Gastroesophageal sphincter (tissue), 4 donors: ENCODE measurements at regions not wholly inside any gene's neighbourhood (a gene's known extent, or its start where the extent isn't known, plus 50 kb on each side); places are given as distances from the start of the nearest gene placed in this dataset.

Experiments
- ATAC-seq: fragments of 150-250 bp; one replicate; pipeline ENCODE4 v1.9.1; 2016; ENCODE audit warnings: mild to moderate bottlenecking, moderate library complexity
- H3K27ac ChIP-seq, 4 donors: fragments of 200-600 bp; sonication (generic) in 3 of 4; 1 replicate in 3 of 4; 2 replicates in 1 of 4; pipeline ENCODE4 v1.5.1; 2016 to 2019
- H3K27me3 ChIP-seq: fragments of 200-600 bp; sonication (generic); one replicate; pipeline ENCODE4 v1.5.1; 2019
- H3K36me3 ChIP-seq, 2 donors: fragments of 200-600 bp; sonication (generic); one replicate each; pipeline ENCODE4 v1.5.1; 2019; ENCODE audit warnings: control low read depth in 1 of 2
- H3K4me1 ChIP-seq, 3 donors: fragments of 200-600 bp; sonication (generic); 1 replicate in 2 of 3; 2 replicates in 1 of 3; pipeline ENCODE4 v1.5.1; 2016 to 2019; ENCODE audit warnings: control low read depth in 2 of 3
- H3K4me3 ChIP-seq, 2 donors: fragments of 200-600 bp; sonication (generic); one replicate each; pipeline ENCODE4 v1.5.1; 2019; ENCODE audit warnings: mild to moderate bottlenecking in 1 of 2, moderate library complexity in 1 of 2
- H3K9me3 ChIP-seq, 3 donors: fragments of 200-600 bp; sonication (generic); one replicate each; pipeline ENCODE4 v1.5.1; 2017 to 2019; ENCODE audit warnings: control low read depth in 2 of 3
- EP300 ChIP-seq: sonication (generic); formaldehyde crosslinking; IDR thresholded peaks from one replicate; pipeline ENCODE4 v1.6.1; 2017; ENCODE audit warnings: antibody characterized with exemption, mild to moderate bottlenecking
- POLR2A ChIP-seq, 2 donors: fragments of 450-650 bp; IDR thresholded peaks; one replicate each; pipeline ENCODE4 v1.6.1; 2017; ENCODE audit warnings: antibody characterized with exemption in 2 of 2, mild to moderate bottlenecking in 2 of 2, moderate library complexity in 1 of 2
- POLR2AphosphoS5 ChIP-seq: sonication (generic); formaldehyde crosslinking; IDR thresholded peaks from one replicate; pipeline ENCODE4 v1.6.1; 2017; ENCODE audit warnings: antibody characterized with exemption
- WGBS, 2 donors: methylation state at CpG; one replicate each; pipeline ENCODE4 v1.1.5; 2018; ENCODE audit warnings: low coverage in 1 of 2; 5-methylcytosine and 5-hydroxymethylcytosine counted together
- TF ChIP-seq, protein P1 (sequence below), 4 experiments: fragments of 200-600 bp in 2 of 4; fragments of 450-650 bp in 2 of 4; sonication (generic) in 1 of 4; IDR thresholded peaks; one replicate each; pipeline ENCODE4 v1.5.1; 2017 to 2019; ENCODE audit warnings: antibody characterized with exemption in 4 of 4, mild to moderate bottlenecking in 2 of 4, moderate library complexity in 2 of 4

DNA sequence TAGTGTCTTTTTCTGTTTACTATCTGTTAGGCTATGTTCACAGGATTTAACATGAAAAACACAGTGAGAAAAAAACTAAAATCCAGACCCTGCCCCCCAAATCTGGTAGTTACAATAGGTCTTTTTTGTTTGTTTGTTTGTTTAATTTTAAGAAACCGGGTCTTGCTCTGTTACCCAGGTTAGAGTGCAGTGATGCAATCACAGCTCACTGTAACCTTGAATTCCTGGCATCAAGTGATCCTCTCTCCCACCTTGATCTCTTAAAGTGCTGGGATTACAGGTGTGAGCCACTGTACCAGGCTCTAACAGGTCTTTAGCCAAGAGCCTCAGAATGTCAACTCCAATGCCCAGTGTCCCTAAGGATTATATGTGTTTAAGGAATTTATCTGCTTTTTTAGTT, 88.0 kb upstream of the GOLIM4 start:
- ATAC-seq, result no peak
- Histone ChIP-seq H3K4me1 (peaks cover 0 to 11% (median 0%) of the 10 kb centered on the region in 3 donors), H3K27ac (no peak overlapping the region), H3K4me3 (no peak overlapping the region), H3K27me3 (no peaks in the 10 kb centered on the region), H3K9me3 (no peaks in the 10 kb centered on the region), H3K36me3 (no peaks in the 10 kb centered on the region)
- 60 to 71% methylated on average over 1 of the region's 1 CpG for WGBS, 2 donors
- no peak for TF ChIP-seq EP300
- TF ChIP-seq, protein P1, sequence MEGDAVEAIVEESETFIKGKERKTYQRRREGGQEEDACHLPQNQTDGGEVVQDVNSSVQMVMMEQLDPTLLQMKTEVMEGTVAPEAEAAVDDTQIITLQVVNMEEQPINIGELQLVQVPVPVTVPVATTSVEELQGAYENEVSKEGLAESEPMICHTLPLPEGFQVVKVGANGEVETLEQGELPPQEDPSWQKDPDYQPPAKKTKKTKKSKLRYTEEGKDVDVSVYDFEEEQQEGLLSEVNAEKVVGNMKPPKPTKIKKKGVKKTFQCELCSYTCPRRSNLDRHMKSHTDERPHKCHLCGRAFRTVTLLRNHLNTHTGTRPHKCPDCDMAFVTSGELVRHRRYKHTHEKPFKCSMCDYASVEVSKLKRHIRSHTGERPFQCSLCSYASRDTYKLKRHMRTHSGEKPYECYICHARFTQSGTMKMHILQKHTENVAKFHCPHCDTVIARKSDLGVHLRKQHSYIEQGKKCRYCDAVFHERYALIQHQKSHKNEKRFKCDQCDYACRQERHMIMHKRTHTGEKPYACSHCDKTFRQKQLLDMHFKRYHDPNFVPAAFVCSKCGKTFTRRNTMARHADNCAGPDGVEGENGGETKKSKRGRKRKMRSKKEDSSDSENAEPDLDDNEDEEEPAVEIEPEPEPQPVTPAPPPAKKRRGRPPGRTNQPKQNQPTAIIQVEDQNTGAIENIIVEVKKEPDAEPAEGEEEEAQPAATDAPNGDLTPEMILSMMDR (IDR thresholded peaks at IDR 0.05), result no peak
- TF ChIP-seq POLR2A (IDR thresholded peaks at IDR 0.05), result no peak
- no peak for TF ChIP-seq POLR2AphosphoS5

DNA sequence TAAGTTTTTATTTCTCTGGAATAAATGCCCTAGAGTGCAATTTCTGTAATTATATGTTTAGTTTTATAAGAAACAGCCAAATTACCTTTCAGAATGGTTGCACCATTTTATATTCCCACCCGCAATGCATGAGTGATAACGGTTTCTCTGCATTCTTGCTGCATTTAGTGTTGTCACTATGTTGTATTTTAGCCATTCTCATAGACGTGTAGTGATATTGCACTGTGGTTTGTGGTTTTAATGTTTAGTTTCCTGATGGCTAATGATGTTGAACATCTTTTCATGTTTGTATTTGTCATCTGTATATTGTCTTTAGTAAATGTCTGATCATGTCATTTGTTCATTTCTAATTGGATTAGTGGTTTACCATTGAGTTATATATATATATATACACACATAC, 73.0 kb upstream of the GOLIM4 start:
- no peaks in the 10 kb centered on the region for H3K36me3 ChIP-seq
- TF ChIP-seq POLR2A (IDR thresholded peaks at IDR 0.05), result no peak
- TF ChIP-seq, protein P1 (IDR thresholded peaks at IDR 0.05), result no peak
- no peak for TF ChIP-seq EP300
- TF ChIP-seq POLR2AphosphoS5, result no peak
- H3K27ac ChIP-seq, result no peak overlapping the region
- H3K9me3 ChIP-seq, result no peaks in the 10 kb centered on the region
- no peak for ATAC-seq
- H3K27me3 ChIP-seq, result no peaks in the 10 kb centered on the region
- WGBS, 2 donors, result 74 to 81% methylated on average over 3 of the region's 3 CpGs
- H3K4me1 ChIP-seq, result peaks cover 0 to 4% (median 0%) of the 10 kb centered on the region in 3 donors
- no peak overlapping the region for H3K4me3 ChIP-seq

DNA sequence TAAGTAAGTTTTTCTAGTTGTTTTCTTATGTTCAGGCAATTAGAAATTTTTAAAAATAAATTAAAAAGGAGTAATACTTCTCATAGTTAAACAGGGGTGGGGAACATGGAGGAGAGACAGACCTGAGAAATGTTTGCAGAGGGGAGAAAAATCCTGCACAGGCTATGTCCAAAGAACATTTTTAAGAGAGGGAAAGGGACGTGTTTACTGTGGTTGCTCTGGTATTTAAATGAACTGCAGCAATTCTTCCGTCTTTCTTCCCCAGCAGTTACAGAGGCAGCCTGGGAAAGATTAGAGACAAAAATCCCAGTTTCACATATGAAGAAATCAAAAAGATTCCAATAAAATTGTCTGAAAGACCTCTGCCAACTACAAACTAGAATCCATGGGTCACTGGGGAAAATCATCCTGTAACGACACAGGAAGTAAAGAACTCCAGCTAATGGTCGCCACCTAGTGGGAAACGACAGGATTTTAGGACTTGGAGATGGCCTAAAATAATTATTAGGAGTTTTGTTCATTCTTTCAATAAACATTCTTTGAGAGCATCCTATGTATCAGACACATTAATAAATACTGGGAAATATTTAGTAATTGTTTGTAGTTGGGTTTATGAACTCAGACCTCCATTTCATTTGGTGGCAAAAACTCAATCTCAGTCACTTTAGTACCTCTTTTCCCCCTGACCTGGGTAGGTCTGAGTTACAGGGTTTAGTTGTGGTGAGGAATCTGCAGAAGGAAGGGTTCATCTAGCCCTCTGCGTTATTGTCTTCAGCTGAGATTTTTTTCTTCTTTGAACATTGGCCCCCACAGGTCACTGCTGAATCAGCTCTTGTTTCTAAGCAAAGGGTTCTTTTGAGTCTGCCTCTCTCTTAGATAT, 69.9 kb upstream of the GOLIM4 start:
- no peaks in the 10 kb centered on the region for H3K9me3 ChIP-seq
- TF ChIP-seq POLR2A (IDR thresholded peaks at IDR 0.05), result no peak
- TF ChIP-seq, protein P1 (IDR thresholded peaks at IDR 0.05), result peak; percentile 74 to 84 (median 82)
- TF ChIP-seq EP300, result no peak
- H3K27me3 ChIP-seq, result no peaks in the 10 kb centered on the region
- peak; percentile 67 for ATAC-seq
- whole genome bisulfite sequencing, 2 donors, result 7 to 8% methylated on average over 6 of the region's 6 CpGs
- H3K27ac ChIP-seq, result no peak overlapping the region
- H3K36me3 ChIP-seq, result no peaks in the 10 kb centered on the region
- H3K4me3 ChIP-seq, result no peak overlapping the region
- peaks cover 0 to 23% (median 0%) of the 10 kb centered on the region in 3 donors for H3K4me1 ChIP-seq

DNA sequence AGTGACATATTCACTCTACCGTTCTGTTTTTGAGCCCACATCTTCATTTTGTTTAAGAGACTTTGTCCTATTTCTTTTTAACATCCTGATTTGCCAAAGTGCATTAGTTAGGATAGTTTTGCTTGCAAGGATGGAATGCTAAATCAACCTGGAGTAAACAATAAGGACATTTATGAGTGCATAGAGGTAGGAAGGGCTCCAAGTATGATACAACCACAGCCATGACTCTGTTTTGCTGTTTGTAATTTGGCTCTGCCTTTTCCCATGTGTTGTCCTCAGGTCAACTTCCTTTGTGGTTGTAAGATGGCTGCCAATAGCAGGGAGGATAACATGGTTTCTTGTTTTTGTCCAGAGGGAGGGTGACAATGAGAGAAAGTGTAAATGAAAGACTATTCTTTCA, 66.4 kb upstream of the GOLIM4 start:
- peak overlapping the region in 2 of 4 donors; percentile 19 to 21 for H3K27ac ChIP-seq
- no peaks in the 10 kb centered on the region for H3K36me3 ChIP-seq
- H3K4me3 ChIP-seq, result no peak overlapping the region
- H3K27me3 ChIP-seq, result no peaks in the 10 kb centered on the region
- H3K9me3 ChIP-seq, result no peaks in the 10 kb centered on the region
- peak; percentile 31 for TF ChIP-seq POLR2AphosphoS5
- TF ChIP-seq, protein P1 (IDR thresholded peaks at IDR 0.05), result no peak
- no peak for ATAC-seq
- H3K4me1 ChIP-seq, result peaks cover 0 to 23% (median 0%) of the 10 kb centered on the region in 3 donors
- 33 to 48% methylated on average over 1 of the region's 1 CpG for WGBS, 2 donors

DNA sequence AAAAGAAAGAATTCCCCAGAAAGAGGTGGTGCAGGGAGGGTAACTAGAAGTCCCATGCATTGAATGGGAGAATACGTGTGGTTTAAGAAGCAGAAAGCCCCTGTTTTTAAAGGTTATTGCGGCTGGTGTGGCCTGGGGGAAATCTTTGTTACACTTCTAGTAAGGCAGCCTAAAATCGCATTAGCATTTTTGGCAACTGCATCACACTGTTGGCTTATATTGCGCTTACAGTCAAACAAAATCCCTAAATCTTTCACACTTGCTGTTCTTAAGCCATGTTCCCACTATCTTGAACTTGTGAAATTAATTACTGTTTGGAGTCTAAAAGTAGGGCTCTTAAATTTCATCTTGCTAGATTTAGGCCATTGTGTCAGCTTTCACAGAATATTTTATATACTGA, 66.0 kb upstream of the GOLIM4 start:
- no peaks in the 10 kb centered on the region for H3K27me3 ChIP-seq
- H3K27ac ChIP-seq, result peak overlapping the region in 3 of 4 donors; percentile 12 to 21 (median 19)
- peak; percentile 78 for TF ChIP-seq POLR2AphosphoS5
- TF ChIP-seq POLR2A (IDR thresholded peaks at IDR 0.05), result no peak
- peaks cover 0 to 23% (median 0%) of the 10 kb centered on the region in 3 donors for H3K4me1 ChIP-seq
- no peak overlapping the region for H3K4me3 ChIP-seq
- H3K9me3 ChIP-seq, result no peaks in the 10 kb centered on the region
- 56 to 60% methylated on average over 4 of the region's 4 CpGs for WGBS, 2 donors
- ATAC-seq, result no peak
- no peaks in the 10 kb centered on the region for H3K36me3 ChIP-seq
